ENCODE measurements at regions not wholly inside any gene's neighbourhood (a gene's known extent, or its start where the extent isn't known, plus 50 kb on each side); places are given as distances from the start of the nearest gene placed in this dataset.

DNA sequence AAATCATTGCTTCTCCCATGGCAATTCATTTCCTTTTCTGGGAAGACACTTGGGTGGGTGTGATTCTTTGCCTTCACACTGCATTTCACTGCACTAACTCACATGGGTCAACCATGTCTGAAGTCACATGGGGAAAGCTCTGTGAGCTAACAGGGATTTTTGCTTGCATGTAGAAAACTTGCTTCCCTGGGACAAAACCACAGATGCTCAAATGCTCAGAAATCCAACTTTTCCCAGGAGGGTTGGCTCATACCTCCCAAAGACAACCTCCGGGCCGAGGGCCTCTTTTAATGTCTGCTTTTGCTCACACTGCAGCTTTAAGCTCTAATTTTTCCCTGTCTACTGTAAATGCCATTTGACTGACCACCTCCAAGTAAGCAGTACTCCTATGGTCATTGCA, 1695.2 kb downstream of the STIM2 start:
- no peaks in the 10 kb centered on the region for H3K36me3 Mint-ChIP-seq (ENCODE audit: unreplicated experiment)
- H3K27me3 Mint-ChIP-seq (ENCODE audit: unreplicated experiment), result no peaks in the 10 kb centered on the region
- DNase-seq (ENCODE audit: extremely low spot score, unreplicated experiment), result no peak
- H3K4me1 Mint-ChIP-seq (ENCODE audit: unreplicated experiment), result peaks cover 9% of the 10 kb centered on the region
- H3K27ac Mint-ChIP-seq (ENCODE audit: unreplicated experiment), result no peak overlapping the region
- H3K4me3 Mint-ChIP-seq (ENCODE audit: unreplicated experiment), result no peak overlapping the region
- TF ChIP-seq, protein P1, sequence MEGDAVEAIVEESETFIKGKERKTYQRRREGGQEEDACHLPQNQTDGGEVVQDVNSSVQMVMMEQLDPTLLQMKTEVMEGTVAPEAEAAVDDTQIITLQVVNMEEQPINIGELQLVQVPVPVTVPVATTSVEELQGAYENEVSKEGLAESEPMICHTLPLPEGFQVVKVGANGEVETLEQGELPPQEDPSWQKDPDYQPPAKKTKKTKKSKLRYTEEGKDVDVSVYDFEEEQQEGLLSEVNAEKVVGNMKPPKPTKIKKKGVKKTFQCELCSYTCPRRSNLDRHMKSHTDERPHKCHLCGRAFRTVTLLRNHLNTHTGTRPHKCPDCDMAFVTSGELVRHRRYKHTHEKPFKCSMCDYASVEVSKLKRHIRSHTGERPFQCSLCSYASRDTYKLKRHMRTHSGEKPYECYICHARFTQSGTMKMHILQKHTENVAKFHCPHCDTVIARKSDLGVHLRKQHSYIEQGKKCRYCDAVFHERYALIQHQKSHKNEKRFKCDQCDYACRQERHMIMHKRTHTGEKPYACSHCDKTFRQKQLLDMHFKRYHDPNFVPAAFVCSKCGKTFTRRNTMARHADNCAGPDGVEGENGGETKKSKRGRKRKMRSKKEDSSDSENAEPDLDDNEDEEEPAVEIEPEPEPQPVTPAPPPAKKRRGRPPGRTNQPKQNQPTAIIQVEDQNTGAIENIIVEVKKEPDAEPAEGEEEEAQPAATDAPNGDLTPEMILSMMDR (IDR thresholded peaks at IDR 0.05), result no peak
- H3K9me3 Mint-ChIP-seq (ENCODE audit: unreplicated experiment), result no peaks in the 10 kb centered on the region

DNA sequence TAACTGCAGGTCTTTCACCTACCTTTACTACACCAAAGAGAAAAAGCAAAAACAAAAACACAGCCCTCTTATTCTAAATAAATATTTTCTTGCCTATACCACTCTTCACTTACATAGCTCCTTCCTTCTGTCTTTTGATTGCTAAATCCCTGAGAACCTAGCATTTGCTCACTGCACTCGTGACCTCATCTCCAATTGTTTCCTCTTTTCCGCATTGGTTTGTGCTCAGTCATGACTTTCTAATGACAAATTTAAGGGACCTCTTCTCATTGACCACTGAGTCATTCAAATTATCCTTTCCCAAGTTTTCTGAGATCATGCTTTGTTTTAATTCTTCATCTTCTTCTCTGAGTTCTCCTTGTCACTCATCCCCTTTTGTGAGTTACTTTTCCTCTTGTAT, 1697.1 kb downstream of the STIM2 start:
- TF ChIP-seq, protein P1 (IDR thresholded peaks at IDR 0.05), result no peak
- H3K27me3 Mint-ChIP-seq (ENCODE audit: unreplicated experiment), result no peaks in the 10 kb centered on the region
- no peak overlapping the region for H3K27ac Mint-ChIP-seq (ENCODE audit: unreplicated experiment)
- DNase-seq (ENCODE audit: extremely low spot score, unreplicated experiment), result no peak
- H3K4me3 Mint-ChIP-seq (ENCODE audit: unreplicated experiment), result no peak overlapping the region
- no peaks in the 10 kb centered on the region for H3K36me3 Mint-ChIP-seq (ENCODE audit: unreplicated experiment)
- H3K9me3 Mint-ChIP-seq (ENCODE audit: unreplicated experiment), result no peaks in the 10 kb centered on the region
- H3K4me1 Mint-ChIP-seq (ENCODE audit: unreplicated experiment), result peaks cover 9% of the 10 kb centered on the region

DNA sequence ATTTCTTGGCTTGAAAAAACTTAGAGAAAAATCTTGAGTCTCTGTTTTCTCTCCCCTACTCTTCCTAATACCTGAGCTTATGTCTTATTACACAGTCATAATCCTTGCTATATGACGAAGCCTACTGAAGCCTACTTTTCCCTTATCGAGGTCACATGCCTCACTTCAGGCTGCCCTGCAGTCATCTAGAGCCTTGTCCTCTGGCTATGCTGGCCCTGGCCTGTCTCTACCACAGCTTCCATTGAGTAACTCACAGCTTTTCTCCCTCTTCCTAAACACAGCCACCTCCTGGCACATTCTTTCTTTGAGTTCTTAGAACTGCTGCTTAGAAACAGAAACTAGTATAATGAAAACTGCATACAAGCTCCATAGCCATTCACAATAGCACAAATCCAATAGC, 1698.3 kb downstream of the STIM2 start:
- Mint-ChIP-seq H3K27me3 (ENCODE audit: unreplicated experiment) (no peaks in the 10 kb centered on the region), H3K4me1 (ENCODE audit: unreplicated experiment) (peaks cover 11% of the 10 kb centered on the region), H3K9me3 (ENCODE audit: unreplicated experiment) (no peaks in the 10 kb centered on the region), H3K4me3 (ENCODE audit: unreplicated experiment) (no peak overlapping the region), H3K27ac (ENCODE audit: unreplicated experiment) (no peak overlapping the region), H3K36me3 (ENCODE audit: unreplicated experiment) (no peaks in the 10 kb centered on the region)
- DNase-seq (ENCODE audit: extremely low spot score, unreplicated experiment), result no peak
- TF ChIP-seq, protein P1 (IDR thresholded peaks at IDR 0.05), result no peak

DNA sequence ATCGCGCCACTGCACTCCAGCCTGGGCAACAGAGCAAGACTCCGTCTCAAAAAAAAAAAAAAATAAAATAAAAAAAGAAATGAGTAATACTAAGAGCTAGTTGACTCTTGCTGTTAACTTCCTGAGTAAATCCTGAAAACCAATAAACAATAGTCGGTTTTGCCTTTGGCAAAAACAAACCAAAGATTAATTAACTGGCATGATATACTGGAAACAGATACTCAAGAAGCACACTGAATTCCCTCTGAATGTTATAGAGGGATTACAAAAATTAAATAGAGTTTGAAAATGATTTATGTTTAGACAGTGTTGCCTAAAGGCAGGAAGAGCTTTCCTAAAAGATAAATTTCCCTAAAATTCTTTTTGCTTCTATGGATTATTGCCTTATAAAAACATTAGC, 1702.3 kb downstream of the STIM2 start:
- Mint-ChIP-seq H3K4me3 (ENCODE audit: unreplicated experiment) (no peak overlapping the region), H3K36me3 (ENCODE audit: unreplicated experiment) (no peaks in the 10 kb centered on the region), H3K9me3 (ENCODE audit: unreplicated experiment) (peaks cover 5% of the 10 kb centered on the region), H3K27me3 (ENCODE audit: unreplicated experiment) (no peaks in the 10 kb centered on the region), H3K27ac (ENCODE audit: unreplicated experiment) (no peak overlapping the region), H3K4me1 (ENCODE audit: unreplicated experiment) (peaks cover 12% of the 10 kb centered on the region)
- TF ChIP-seq, protein P1 (IDR thresholded peaks at IDR 0.05), result no peak
- no peak for DNase-seq (ENCODE audit: extremely low spot score, unreplicated experiment)

DNA sequence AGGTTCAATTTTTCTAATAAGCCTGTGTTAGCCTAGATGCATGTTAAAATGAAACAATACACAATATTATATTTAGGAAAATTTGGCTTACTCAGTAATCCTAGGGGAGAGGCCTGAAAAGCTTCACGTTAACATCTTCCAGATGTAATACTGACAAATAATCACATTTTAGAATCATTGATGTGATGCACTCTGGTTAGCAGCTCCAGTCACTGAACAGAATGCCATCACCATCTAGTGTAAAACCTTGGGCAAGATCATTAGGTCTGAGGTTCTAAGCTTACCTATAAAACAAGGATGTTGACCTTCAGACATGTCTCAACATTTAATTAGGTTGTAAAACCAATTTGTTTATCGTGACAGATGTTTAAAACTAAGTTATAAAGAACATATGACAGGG, 1704.8 kb downstream of the STIM2 start:
- no peak for DNase-seq (ENCODE audit: extremely low spot score, unreplicated experiment)
- no peak overlapping the region for H3K27ac Mint-ChIP-seq (ENCODE audit: unreplicated experiment)
- H3K27me3 Mint-ChIP-seq (ENCODE audit: unreplicated experiment), result no peaks in the 10 kb centered on the region
- no peak overlapping the region for H3K4me3 Mint-ChIP-seq (ENCODE audit: unreplicated experiment)
- H3K9me3 Mint-ChIP-seq (ENCODE audit: unreplicated experiment), result peaks cover 7% of the 10 kb centered on the region
- TF ChIP-seq, protein P1 (IDR thresholded peaks at IDR 0.05), result no peak
- H3K36me3 Mint-ChIP-seq (ENCODE audit: unreplicated experiment), result no peaks in the 10 kb centered on the region
- H3K4me1 Mint-ChIP-seq (ENCODE audit: unreplicated experiment), result peaks cover 12% of the 10 kb centered on the region

Data from osteocyte (in vitro differentiated cells).